GM10248 (cell line): ENCODE measurements at regions not wholly inside any gene's neighbourhood (a gene's known extent, or its start where the extent isn't known, plus 50 kb on each side); places are given as distances from the start of the nearest gene placed in this dataset.
"Not testable (repeated sequence)": the region's sequence is repeated elsewhere in the genome, so short reads cannot be mapped to it uniquely, and the experiment has no call there.

Experiments
- CTCF ChIA-PET: fragments of 300-600 bp; sonication (Branson Sonifier 250); formaldehyde crosslinking; extraction: SDS; loops from one replicate; lab custom pipeline; 2021; ENCODE audit warnings: antibody characterized with exemption; lab: Yijun Ruan, JAX
- POLR2A ChIA-PET: fragments of 350-650 bp; sonication (Branson Sonifier 250); formaldehyde crosslinking; extraction: SDS; loops from one replicate; lab custom pipeline; 2020; ENCODE audit warnings: antibody characterized with exemption; lab: Yijun Ruan, JAX
- DNase-seq: peaks from one replicate; pipeline ENCODE4 v3.0.0; 2012; ENCODE audit errors: extremely low spot score
- TF ChIP-seq, protein P1 (sequence below): IDR thresholded peaks from 2 replicates; pipeline ENCODE4 v1.5.1; 2012; ENCODE audit warnings: mild to moderate bottlenecking, low read depth; ENCODE audit errors: extremely low read depth, missing control alignments, control extremely low read depth

DNA sequence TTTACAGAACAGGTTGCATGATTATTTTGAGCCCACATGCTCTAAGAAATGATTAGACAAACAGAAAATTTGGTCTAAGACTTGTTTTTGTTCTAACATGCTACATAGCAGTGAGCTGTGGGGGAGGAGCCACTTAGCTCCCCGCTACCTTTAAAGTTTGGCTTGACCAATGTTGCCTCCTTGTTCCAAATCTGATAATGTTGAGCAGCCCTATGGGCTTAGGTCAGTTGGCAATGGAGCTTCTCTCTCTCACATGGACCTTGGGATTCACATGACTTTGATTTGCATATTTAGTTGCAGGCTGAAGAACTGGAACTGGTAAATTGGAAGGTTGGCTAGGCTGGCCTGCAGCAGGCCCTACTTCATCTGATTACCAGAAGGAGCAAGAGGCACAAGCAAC is 116.4 kb downstream of the EBLN2 start:
- DNase-seq: no peak
- CTCF ChIA-PET: interaction anchor here (0.9 to 1.7 kb wide), 3 partner anchors 19 to 227 kb away, joined by 3 to 4 read pairs (median 3); no protein-coding TSS in a partner anchor

DNA sequence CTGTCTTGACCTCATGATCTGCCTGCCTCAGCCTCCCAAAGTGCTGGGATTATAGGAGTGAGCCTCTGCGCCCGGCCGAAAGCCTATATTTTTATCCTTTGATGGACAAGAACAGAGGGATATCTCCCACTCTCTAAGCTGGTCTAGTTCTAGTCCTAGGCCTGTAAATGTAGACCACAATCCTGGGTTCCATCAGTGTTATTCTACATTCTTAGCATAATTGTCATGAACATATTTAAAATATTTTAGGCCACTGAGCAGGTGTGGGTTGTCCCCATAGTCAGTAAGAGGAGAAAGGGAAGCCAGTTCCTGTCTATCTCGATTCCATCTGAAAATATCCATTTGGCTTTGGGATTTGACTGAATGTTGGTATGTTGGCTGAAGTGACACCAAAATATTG is 118.1 kb downstream of the EBLN2 start:
- TF ChIP-seq, protein P1, sequence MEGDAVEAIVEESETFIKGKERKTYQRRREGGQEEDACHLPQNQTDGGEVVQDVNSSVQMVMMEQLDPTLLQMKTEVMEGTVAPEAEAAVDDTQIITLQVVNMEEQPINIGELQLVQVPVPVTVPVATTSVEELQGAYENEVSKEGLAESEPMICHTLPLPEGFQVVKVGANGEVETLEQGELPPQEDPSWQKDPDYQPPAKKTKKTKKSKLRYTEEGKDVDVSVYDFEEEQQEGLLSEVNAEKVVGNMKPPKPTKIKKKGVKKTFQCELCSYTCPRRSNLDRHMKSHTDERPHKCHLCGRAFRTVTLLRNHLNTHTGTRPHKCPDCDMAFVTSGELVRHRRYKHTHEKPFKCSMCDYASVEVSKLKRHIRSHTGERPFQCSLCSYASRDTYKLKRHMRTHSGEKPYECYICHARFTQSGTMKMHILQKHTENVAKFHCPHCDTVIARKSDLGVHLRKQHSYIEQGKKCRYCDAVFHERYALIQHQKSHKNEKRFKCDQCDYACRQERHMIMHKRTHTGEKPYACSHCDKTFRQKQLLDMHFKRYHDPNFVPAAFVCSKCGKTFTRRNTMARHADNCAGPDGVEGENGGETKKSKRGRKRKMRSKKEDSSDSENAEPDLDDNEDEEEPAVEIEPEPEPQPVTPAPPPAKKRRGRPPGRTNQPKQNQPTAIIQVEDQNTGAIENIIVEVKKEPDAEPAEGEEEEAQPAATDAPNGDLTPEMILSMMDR: no peak
- CTCF ChIA-PET: no interaction called here
- POLR2A ChIA-PET: no interaction called here
- no peak for DNase-seq

More for the DNA sequence above, 116.4 kb downstream of the EBLN2 start:
- POLR2A ChIA-PET: no interaction called here
- TF ChIP-seq, protein P1: no peak

DNA sequence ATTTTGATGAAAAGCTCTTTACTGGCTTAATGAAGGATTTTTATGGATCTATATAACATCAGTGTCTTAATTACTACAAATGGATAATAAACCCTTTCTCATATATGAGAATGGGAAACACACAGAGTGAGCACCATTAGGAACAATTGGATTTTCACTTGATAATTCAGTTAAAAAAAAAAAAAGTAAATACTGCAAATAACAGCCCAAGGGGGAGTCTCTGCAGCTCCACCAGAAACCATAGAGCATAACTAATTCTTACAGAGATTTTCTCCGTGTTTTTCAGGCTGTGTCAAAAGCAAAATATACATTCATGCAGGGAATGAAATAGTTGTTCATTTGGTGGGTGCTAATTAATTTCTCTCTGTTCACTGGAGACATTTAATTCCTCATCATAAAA is 125.3 kb downstream of the EBLN2 start:
- POLR2A ChIA-PET: no interaction called here
- CTCF ChIA-PET: interaction anchor here (1.0 kb wide), 1 partner anchor 34 kb away, joined by 3 read pairs; no protein-coding TSS in a partner anchor
- TF ChIP-seq, protein P1: no peak
- DNase-seq: no peak

DNA sequence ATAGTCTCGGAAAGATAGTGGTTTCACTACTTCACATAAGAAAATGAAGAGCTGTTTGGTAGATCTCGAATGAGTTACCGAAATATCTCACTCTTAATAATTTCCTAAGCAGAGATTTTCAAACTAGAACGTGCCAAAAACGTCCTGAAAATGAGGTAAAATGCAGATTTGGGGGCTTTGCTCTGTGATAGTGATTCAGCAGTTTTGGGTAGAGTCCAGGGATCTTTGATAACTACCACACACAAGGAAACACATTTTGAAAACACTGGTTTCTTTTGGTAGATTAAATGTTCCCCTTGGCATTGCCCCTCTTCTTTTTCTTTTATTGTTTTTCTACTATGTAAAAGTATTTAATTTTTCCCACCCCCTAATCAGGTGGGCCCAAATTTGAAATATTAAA is 125.9 kb downstream of the EBLN2 start:
- CTCF ChIA-PET: no interaction called here
- POLR2A ChIA-PET: no interaction called here
- TF ChIP-seq, protein P1: no peak
- no peak for DNase-seq

DNA sequence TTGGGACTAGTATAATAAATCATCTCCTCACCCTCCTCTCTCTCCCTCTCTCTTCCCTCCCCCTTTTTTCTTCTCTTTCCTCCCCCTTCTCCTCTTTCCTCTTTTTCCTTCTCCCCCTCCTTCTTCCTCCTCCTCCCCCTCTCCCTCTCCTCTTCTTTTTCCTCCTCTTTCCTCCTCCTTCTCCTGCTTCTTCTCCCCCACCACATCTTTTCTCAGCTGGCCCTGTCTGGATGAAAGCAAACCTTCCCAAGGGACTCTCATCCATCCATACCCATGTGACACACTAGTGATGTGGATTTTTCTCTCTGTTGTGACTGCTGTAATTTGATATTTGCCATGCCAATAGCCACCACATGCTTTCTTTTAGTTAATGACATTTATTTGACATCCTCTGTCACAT is 127.2 kb downstream of the EBLN2 start:
- ChIA-PET POLR2A (no interaction called here), CTCF (no interaction called here)
- DNase-seq: no peak
- TF ChIP-seq, protein P1: no peak

DNA sequence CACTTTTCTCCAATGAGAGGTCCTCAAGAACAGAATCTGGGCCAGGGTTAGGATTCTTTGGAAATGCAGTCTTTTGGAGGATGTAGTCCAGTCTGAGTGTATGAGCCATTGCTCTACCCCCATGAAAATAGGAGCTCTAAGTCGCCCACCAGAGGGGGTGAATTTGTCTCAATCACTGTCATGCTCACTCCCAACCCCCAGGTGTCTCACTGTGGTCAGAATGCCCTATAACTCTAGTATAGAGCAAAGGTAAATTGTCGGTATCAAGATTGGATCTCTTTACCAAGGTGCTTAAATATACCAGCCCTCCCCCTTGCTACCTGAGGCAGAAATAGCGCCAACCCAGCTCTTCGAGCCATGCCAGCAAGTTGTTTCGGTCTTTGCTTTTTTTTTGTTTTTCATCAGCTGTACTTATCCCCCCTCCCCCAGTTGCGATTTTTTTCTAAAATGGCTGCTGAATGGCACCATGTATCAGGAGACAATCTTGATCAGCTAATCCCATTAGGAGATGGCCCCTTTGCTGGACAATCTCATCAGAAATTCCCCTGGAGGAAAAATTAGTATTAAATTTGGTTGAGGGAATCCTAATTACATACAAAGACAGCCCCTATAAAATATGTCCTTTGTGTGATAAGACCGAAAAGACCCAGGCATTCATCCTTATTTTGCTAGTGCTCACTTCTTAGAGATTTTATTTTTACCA is 130.7 kb downstream of the EBLN2 start:
- TF ChIP-seq, protein P1: no peak
- ChIA-PET CTCF (no interaction called here), POLR2A (no interaction called here)
- DNase-seq: no peak

DNA sequence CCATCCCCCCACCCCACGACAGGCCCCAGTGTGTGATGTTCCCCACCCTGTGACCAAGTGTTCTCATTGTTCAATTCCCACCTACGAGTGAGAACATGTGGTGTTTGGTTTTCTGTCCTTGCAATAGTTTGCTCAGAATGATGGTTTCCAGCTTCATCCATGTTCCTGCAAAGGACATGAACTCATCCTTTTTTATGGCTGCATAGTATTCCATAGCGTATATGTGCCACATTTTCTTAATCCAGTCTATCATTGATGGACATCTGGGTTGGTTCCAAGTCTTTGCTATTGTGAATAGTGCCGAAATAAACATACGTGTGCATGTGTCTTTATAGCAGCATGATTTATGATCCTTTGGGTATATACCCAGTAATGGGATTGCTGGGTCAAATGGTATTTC is 132.5 kb downstream of the EBLN2 start:
- DNase-seq, CTCF ChIA-PET, POLR2A ChIA-PET: not testable (repeated sequence)
